ENCODE measurements at regions not wholly inside any gene's neighbourhood (a gene's known extent, or its start where the extent isn't known, plus 50 kb on each side); places are given as distances from the start of the nearest gene placed in this dataset.

DNA sequence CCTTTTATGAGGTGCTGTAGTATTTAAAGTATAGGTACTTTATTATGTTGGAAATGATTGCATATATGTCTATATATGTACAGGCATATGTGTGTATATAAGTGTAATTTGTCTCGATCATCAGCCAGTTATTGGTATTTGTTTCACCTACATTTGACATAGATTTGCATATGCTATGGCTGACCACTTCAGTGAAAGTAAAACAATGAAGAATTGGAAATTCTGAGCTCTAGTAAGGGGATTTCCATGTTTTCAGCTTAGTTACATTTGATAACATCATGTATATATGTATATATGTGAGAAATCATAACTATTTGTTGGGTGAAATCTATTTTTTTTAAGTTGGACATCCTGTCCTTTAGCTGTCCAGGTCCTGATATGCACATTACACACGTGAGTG lies 1303.9 kb downstream of the EFNB2 start:
- Histone ChIP-seq H3K4ac (ENCODE audit: low read depth, low read length) (no peak overlapping the region), H4K5ac (ENCODE audit: low read depth, low read length) (no peak overlapping the region), H3K4me1 (ENCODE audit: control insufficient read depth, insufficient read depth, low read length) (no peaks in the 10 kb centered on the region), H3K18ac (ENCODE audit: low read depth, low read length) (no peak overlapping the region), H4K20me1 (ENCODE audit: insufficient read depth, low read length) (no peaks in the 10 kb centered on the region), H2BK5ac (ENCODE audit: low read depth, low read length, poor library complexity, severe bottlenecking) (no peak overlapping the region), H2BK20ac (ENCODE audit: low read depth, low read length) (no peak overlapping the region), H4K8ac (ENCODE audit: low read depth in 2 of 2, low read length in 2 of 2) (no peak overlapping the region), H3K9me1 (ENCODE audit: insufficient read depth, low read length) (no peaks in the 10 kb centered on the region), H3K4me3 (ENCODE audit: insufficient read depth, low read depth, low read length) (no peak overlapping the region), H2AK5ac (ENCODE audit: low read depth, low read length) (no peak overlapping the region), H3K14ac (replicated peaks; ENCODE audit: low read depth, low read length) (no peak overlapping the region), H3K79me1 (ENCODE audit: low read depth in 1 of 2, low read length in 2 of 2) (no peaks in the 10 kb centered on the region), H4K91ac (ENCODE audit: insufficient read depth, low read depth, low read length) (no peak overlapping the region), H3K27ac (ENCODE audit: insufficient read depth, low read length) (no peak overlapping the region), H2AFZ (replicated peaks; ENCODE audit: low read length, poor library complexity) (no peak overlapping the region), H3K36me3 (ENCODE audit: control insufficient read depth, insufficient read depth, low read length) (no peaks in the 10 kb centered on the region), H3K9ac (ENCODE audit: low read depth, low read length) (no peak overlapping the region), H2BK15ac (ENCODE audit: low read depth, low read length) (no peak overlapping the region), H2AK9ac (replicated peaks; ENCODE audit: low read depth, low read length, poor library complexity) (no peak overlapping the region), H3K27me3 (ENCODE audit: control insufficient read depth, insufficient read depth, low read length) (no peaks in the 10 kb centered on the region), H3K56ac (ENCODE audit: extremely low read depth, insufficient read depth, low read length) (no peak overlapping the region), H3K23ac (ENCODE audit: low read depth, low read length) (no peak overlapping the region), H3K4me2 (ENCODE audit: low read depth, low read length) (no peak overlapping the region), H3K9me3 (ENCODE audit: control insufficient read depth, insufficient read depth, low read length) (no peaks in the 10 kb centered on the region), H2BK120ac (ENCODE audit: low read depth, low read length) (no peak overlapping the region)
- DNase-seq (no peak), ATAC-seq (ENCODE audit: low read depth) (no peak)
- ChIA-PET CTCF (interaction anchor here (0.7 kb wide), 1 partner anchor 30 kb away, joined by 3 read pairs; no protein-coding TSS in a partner anchor), POLR2A (ENCODE audit: unreplicated experiment) (no interaction called here)
- intact Hi-C loops (cut with micrococcal nuclease) (no loop called here), dilution Hi-C loops (cut with HindIII; ENCODE audit: low sequenced_read_pairs, unreplicated experiment) (no loop called here), in situ Hi-C loops (cut with MboI; ENCODE audit: low sequenced_read_pairs) (no loop called here)
- TF ChIP-seq CHD1 (IDR thresholded peaks at IDR 0.05; ENCODE audit: low read depth, low read length) (no peak), NFE2L2 (IDR thresholded peaks at IDR 0.05; ENCODE audit: low read depth, low read length) (no peak), RFX5 (IDR thresholded peaks at IDR 0.05; ENCODE audit: low read depth, low read length) (no peak), MXI1 (IDR thresholded peaks at IDR 0.05; ENCODE audit: borderline replicate concordance, low read depth, low read length) (no peak)
- WGBS, 2 experiments (ENCODE audit: extremely low coverage in 2 of 2, insufficient read length in 1 of 2), result 100% methylated on average over 1 of the region's 2 CpGs; no CpG with 5 or more reads in 1 of the 2 experiments
- no TSS peak for BruUV-seq (replicated peaks)

Data from IMR-90 (cell line).